NCI-H146 treated with DMSO at 0.1 percent for 48 hours (cell line): ENCODE measurements at regions not wholly inside any gene's neighbourhood (a gene's known extent, or its start where the extent isn't known, plus 50 kb on each side); places are given as distances from the start of the nearest gene placed in this dataset.

Experiments
- DNase-seq: peaks from one replicate; lab custom pipeline; 2025; ENCODE audit not compliant: unreplicated experiment; lab: John Stamatoyannopoulos, UW

- no peak for DNase-seq
Observed at GRCh38 chr7:122944682-122945303, 50.7 kb downstream of the TAS2R16 start.

- DNase-seq, result peak; percentile 20
Observed at GRCh38 chr7:122942765-122943164, 52.7 kb downstream of the TAS2R16 start.

DNA sequence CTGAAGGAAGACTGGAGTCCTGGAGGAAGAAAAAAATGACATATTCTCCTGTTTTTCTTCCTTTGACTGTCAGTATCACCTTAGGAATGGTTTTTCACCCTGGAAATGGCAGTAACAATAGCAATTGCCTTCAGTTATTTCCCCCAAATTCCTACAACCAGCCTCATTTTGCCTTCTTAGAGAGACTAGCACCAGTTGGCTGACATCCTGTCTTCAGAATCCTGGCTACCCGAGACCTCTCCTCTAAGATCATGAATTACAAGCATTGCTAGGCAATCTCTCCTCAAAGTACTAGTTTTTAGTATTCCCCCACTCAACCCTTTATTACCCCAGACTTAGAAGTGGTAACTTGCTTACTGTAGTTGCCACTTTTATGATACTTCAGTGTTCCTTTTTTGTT, 53.4 kb downstream of the TAS2R16 start:
- DNase-seq, result no peak
